Astrocyte (in vitro differentiated cells and primary cell): ENCODE measurements at regions not wholly inside any gene's neighbourhood (a gene's known extent, or its start where the extent isn't known, plus 50 kb on each side); places are given as distances from the start of the nearest gene placed in this dataset.

Source experiments
- EZH2 ChIP-seq: IDR thresholded peaks from 2 replicates; pipeline ENCODE4 v1.6.1; 2012; ENCODE audit warnings: mild to moderate bottlenecking, low read length, inconsistent platforms; ENCODE audit not compliant: insufficient read depth
- TF ChIP-seq, protein P1 (sequence below): IDR thresholded peaks from 2 replicates; pipeline ENCODE4 v1.5.1; 2011; ENCODE audit warnings: low read depth, mild to moderate bottlenecking, inconsistent platforms, low read length, moderate library complexity; ENCODE audit not compliant: insufficient read depth

DNA sequence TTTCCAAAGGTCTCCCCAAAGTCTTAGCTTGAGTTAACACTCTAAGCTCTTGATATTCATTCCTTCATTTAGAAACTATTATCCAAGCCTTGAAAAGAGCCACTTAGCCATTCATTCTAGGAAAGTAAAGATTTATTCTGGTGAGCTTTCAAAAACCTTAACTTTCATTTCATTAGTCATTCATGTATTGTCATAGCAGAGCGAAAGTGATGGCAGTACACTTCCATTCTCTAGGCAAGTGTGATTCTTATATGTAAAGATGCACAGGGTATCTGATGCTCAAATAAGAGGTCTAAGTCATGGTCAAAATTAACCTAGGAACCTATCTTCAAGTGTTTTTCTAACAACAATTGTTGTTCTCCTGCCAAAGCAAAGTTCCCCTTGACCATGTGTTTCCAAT is 553.0 kb upstream of the FANCL start:
- TF ChIP-seq, protein P1, sequence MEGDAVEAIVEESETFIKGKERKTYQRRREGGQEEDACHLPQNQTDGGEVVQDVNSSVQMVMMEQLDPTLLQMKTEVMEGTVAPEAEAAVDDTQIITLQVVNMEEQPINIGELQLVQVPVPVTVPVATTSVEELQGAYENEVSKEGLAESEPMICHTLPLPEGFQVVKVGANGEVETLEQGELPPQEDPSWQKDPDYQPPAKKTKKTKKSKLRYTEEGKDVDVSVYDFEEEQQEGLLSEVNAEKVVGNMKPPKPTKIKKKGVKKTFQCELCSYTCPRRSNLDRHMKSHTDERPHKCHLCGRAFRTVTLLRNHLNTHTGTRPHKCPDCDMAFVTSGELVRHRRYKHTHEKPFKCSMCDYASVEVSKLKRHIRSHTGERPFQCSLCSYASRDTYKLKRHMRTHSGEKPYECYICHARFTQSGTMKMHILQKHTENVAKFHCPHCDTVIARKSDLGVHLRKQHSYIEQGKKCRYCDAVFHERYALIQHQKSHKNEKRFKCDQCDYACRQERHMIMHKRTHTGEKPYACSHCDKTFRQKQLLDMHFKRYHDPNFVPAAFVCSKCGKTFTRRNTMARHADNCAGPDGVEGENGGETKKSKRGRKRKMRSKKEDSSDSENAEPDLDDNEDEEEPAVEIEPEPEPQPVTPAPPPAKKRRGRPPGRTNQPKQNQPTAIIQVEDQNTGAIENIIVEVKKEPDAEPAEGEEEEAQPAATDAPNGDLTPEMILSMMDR: no peak
- no peak for TF ChIP-seq EZH2
